H1 (cell line): ENCODE measurements at regions not wholly inside any gene's neighbourhood (a gene's known extent, or its start where the extent isn't known, plus 50 kb on each side); places are given as distances from the start of the nearest gene placed in this dataset.

ENCODE experiments used
- CTCF ChIA-PET: fragments of 300-600 bp; sonication (Branson Sonifier 250); formaldehyde crosslinking; loops from one replicate; lab custom pipeline; 2021; ENCODE audit not compliant: partially characterized antibody; lab: Charles Lee
- POLR2A ChIA-PET: fragments of 300-600 bp; sonication (Branson Sonifier 250); formaldehyde crosslinking; loops from one replicate; lab custom pipeline; 2021; ENCODE audit warnings: inconsistent platforms; ENCODE audit not compliant: partially characterized antibody; lab: Charles Lee
- DNase-seq, 2 experiments: peaks; one replicate each; pipeline versions ENCODE4 v3.0.0 to v3.0.0-alpha.2; 2010 to 2022; ENCODE audit warnings: low spot score in 2 of 2, low read depth in 1 of 2, mixed read lengths in 1 of 2
- FAIRE-seq: peaks from 2 replicates; lab custom pipeline; 2011; peaks lifted over from hg19 to GRCh38; lab: Jason Lieb, UNC
- H2AFZ ChIP-seq: 2 replicates; pipeline ENCODE4 v1.8.1; 2012; ENCODE audit warnings: low read length, inconsistent platforms
- H2AK5ac ChIP-seq: 2 replicates; pipeline ENCODE4 v1.6.1; 2013; ENCODE audit warnings: low read depth, low read length
- H2BK120ac ChIP-seq: replicated peaks from 2 replicates; pipeline ENCODE3; 2013; ENCODE audit warnings: low read depth, low read length, inconsistent platforms
- H2BK12ac ChIP-seq: 2 replicates; pipeline ENCODE4 v1.6.1; 2013; ENCODE audit warnings: low read depth, low read length
- H2BK15ac ChIP-seq: 2 replicates; pipeline ENCODE4 v1.6.1; 2013; ENCODE audit warnings: low read length
- H2BK20ac ChIP-seq: 2 replicates; pipeline ENCODE4 v1.6.1; 2013; ENCODE audit warnings: low read length
- H2BK5ac ChIP-seq: 2 replicates; pipeline ENCODE4 v1.6.1; 2013; ENCODE audit warnings: low read depth, low read length
- H3K14ac ChIP-seq: 2 replicates; pipeline ENCODE4 v1.6.1; 2013; ENCODE audit warnings: inconsistent platforms; ENCODE audit not compliant: insufficient read length
- H3K18ac ChIP-seq: 2 replicates; pipeline ENCODE4 v1.6.1; 2013; ENCODE audit warnings: low read length; ENCODE audit errors: extremely low read depth
- H3K23ac ChIP-seq: 2 replicates; pipeline ENCODE4 v1.6.1; 2013; ENCODE audit warnings: inconsistent platforms; ENCODE audit not compliant: insufficient read length
- H3K23me2 ChIP-seq: 2 replicates; pipeline ENCODE4 v1.6.1; 2013; ENCODE audit warnings: low read depth, low read length
- H3K27ac ChIP-seq: 2 replicates; pipeline ENCODE4 v1.6.1; 2011; ENCODE audit warnings: low read depth, low read length, inconsistent platforms
- H3K27me3 ChIP-seq, 4 experiments: replicated peaks in 1 of 4; 1 replicate in 1 of 4; 2 replicates in 3 of 4; pipeline versions ENCODE4 v1.6.1 to v1.8.1; 2011 to 2013; ENCODE audit warnings: low read length in 3 of 4, mild to moderate bottlenecking in 3 of 4, inconsistent platforms in 2 of 4, mixed read lengths in 2 of 4, moderate library complexity in 1 of 4; ENCODE audit not compliant: control insufficient read depth in 3 of 4, insufficient read depth in 3 of 4; ENCODE audit errors: extremely low read depth in 1 of 4
- H3K36me3 ChIP-seq, 4 experiments: 2 replicates each; pipeline versions ENCODE4 v1.6.1 to v1.8.1; 2011 to 2013; ENCODE audit warnings: mild to moderate bottlenecking in 4 of 4, low read length in 3 of 4, moderate library complexity in 2 of 4, control low read depth in 1 of 4, inconsistent platforms in 1 of 4; ENCODE audit not compliant: insufficient read depth in 4 of 4, control insufficient read depth in 2 of 4
- H3K4ac ChIP-seq: replicated peaks from 2 replicates; pipeline ENCODE3; 2013; ENCODE audit warnings: low read length, low read depth, mixed read lengths, inconsistent platforms; ENCODE audit not compliant: insufficient read length
- H3K4me1 ChIP-seq, 4 experiments: replicated peaks in 1 of 4; 1 replicate in 1 of 4; 2 replicates in 3 of 4; pipeline versions ENCODE4 v1.6.1 to v1.8.1; 2011 to 2013; ENCODE audit warnings: low read length in 3 of 4, inconsistent platforms in 2 of 4, mixed read lengths in 1 of 4; ENCODE audit not compliant: insufficient read depth in 4 of 4, control insufficient read depth in 3 of 4
- H3K4me2 ChIP-seq, 2 experiments: 2 replicates each; pipeline versions ENCODE4 v1.6.1 to v1.8.1; 2011 to 2013; ENCODE audit warnings: low read depth in 2 of 2, low read length in 2 of 2, control low read depth in 1 of 2, inconsistent platforms in 1 of 2, mild to moderate bottlenecking in 1 of 2; ENCODE audit not compliant: insufficient read depth in 1 of 2
- H3K4me3 ChIP-seq, 4 experiments: fragments of 200-600, 300-600 bp in 1 of 4; sonication (generic), shearing (Covaris generic), sonication (Bioruptor Twin) in 1 of 4; 2 replicates each; pipeline versions ENCODE4 v1.5.1 to v1.8.1; 2011 to 2016; ENCODE audit warnings: low read length in 4 of 4, low read depth in 3 of 4, control low read depth in 2 of 4, inconsistent platforms in 2 of 4, mild to moderate bottlenecking in 2 of 4, mixed read lengths in 1 of 4, moderate library complexity in 1 of 4; ENCODE audit not compliant: insufficient read depth in 2 of 4; ENCODE audit errors: extremely low read depth in 1 of 4
- H3K56ac ChIP-seq: replicated peaks from 2 replicates; pipeline ENCODE3; 2013; ENCODE audit warnings: low read depth, mild to moderate bottlenecking, mixed read lengths, low read length, inconsistent platforms; ENCODE audit not compliant: insufficient read length
- H3K79me1 ChIP-seq: 2 replicates; pipeline ENCODE4 v1.6.1; 2013; ENCODE audit warnings: low read depth, low read length, control low read depth
- H3K79me2 ChIP-seq, 2 experiments: 2 replicates each; pipeline versions ENCODE4 v1.6.1 to v1.8.1; 2012 to 2013; ENCODE audit warnings: low read length in 2 of 2, mild to moderate bottlenecking in 2 of 2, inconsistent platforms in 1 of 2; ENCODE audit not compliant: insufficient read depth in 2 of 2, control insufficient read depth in 1 of 2
- H3K9ac ChIP-seq, 4 experiments: replicated peaks in 1 of 4; 1 replicate in 1 of 4; 2 replicates in 3 of 4; pipeline versions ENCODE4 v1.6.1 to v1.8.1; 2011 to 2013; ENCODE audit warnings: low read depth in 3 of 4, low read length in 3 of 4, control low read depth in 2 of 4, mild to moderate bottlenecking in 2 of 4, moderate library complexity in 2 of 4, inconsistent platforms in 1 of 4; ENCODE audit errors: extremely low read depth in 1 of 4
- H3K9me3 ChIP-seq, 2 experiments: 2 replicates each; pipeline versions ENCODE4 v1.6.1 to v1.8.1; 2012 to 2013; ENCODE audit warnings: mild to moderate bottlenecking in 2 of 2, moderate library complexity in 2 of 2, control low read depth in 1 of 2, inconsistent platforms in 1 of 2, low read depth in 1 of 2, low read length in 1 of 2, mixed read lengths in 1 of 2; ENCODE audit not compliant: insufficient read depth in 2 of 2
- H4K20me1 ChIP-seq, 2 experiments: replicated peaks in 1 of 2; 2 replicates each; pipeline versions ENCODE3 to v1.8.1; 2011 to 2013; ENCODE audit warnings: inconsistent platforms in 2 of 2, low read length in 2 of 2, mild to moderate bottlenecking in 1 of 2; ENCODE audit not compliant: insufficient read depth in 2 of 2, control insufficient read depth in 1 of 2
- H4K5ac ChIP-seq: 2 replicates; pipeline ENCODE4 v1.6.1; 2013; ENCODE audit warnings: low read length, low read depth, mixed read lengths, inconsistent platforms; ENCODE audit not compliant: insufficient read length
- H4K8ac ChIP-seq: 2 replicates; pipeline ENCODE4 v1.8.0; 2013; ENCODE audit warnings: mild to moderate bottlenecking, moderate library complexity, low read length, inconsistent platforms; ENCODE audit not compliant: insufficient read depth; ENCODE audit errors: extremely low read depth
- H4K91ac ChIP-seq: replicated peaks from 2 replicates; pipeline ENCODE3; 2013; ENCODE audit warnings: low read length, mixed read lengths, inconsistent platforms; ENCODE audit not compliant: insufficient read length
- CTCF ChIP-seq, 3 experiments: IDR thresholded peaks; 1 replicate in 2 of 3; 2 replicates in 1 of 3; pipeline versions ENCODE4 v1.5.1 to v1.6.1; 2011; ENCODE audit warnings: low read length in 3 of 3, mild to moderate bottlenecking in 3 of 3, inconsistent platforms in 2 of 3, low read depth in 1 of 3, moderate library complexity in 1 of 3; ENCODE audit not compliant: insufficient read depth in 1 of 3; ENCODE audit errors: control extremely low read depth in 1 of 3
- KDM4A ChIP-seq: IDR thresholded peaks from one replicate; pipeline ENCODE4 v1.7.1; 2012; ENCODE audit warnings: low read depth, mild to moderate bottlenecking, moderate library complexity, low read length, inconsistent platforms; ENCODE audit not compliant: severe bottlenecking
- RAD21 ChIP-seq, 2 experiments: IDR thresholded peaks in 1 of 2; conservative IDR thresholded peaks in 1 of 2; 2 replicates each; pipeline ENCODE4 v1.6.1; 2011; ENCODE audit warnings: low read depth in 2 of 2, low read length in 2 of 2, improper control_type of control experiment in 1 of 2, inconsistent platforms in 1 of 2, mild to moderate bottlenecking in 1 of 2, moderate library complexity in 1 of 2
- WGBS, 2 experiments: shearing (Covaris generic) in 1 of 2; methylation state at CpG; one replicate each; pipeline versions ENCODE4 v1.1.6 to v1.1.7; 2013 to 2015; ENCODE audit warnings: low lambda C conversion rate in 2 of 2, mixed read lengths in 2 of 2, inconsistent platforms in 1 of 2, low coverage in 1 of 2, missing lambda C conversion rate in 1 of 2; ENCODE audit not compliant: insufficient replicate concordance in 2 of 2, insufficient coverage in 1 of 2, insufficient read length in 1 of 2; ENCODE audit errors: extremely low coverage in 1 of 2, missing lambda C conversion rate in 1 of 2; 5-methylcytosine and 5-hydroxymethylcytosine counted together

DNA sequence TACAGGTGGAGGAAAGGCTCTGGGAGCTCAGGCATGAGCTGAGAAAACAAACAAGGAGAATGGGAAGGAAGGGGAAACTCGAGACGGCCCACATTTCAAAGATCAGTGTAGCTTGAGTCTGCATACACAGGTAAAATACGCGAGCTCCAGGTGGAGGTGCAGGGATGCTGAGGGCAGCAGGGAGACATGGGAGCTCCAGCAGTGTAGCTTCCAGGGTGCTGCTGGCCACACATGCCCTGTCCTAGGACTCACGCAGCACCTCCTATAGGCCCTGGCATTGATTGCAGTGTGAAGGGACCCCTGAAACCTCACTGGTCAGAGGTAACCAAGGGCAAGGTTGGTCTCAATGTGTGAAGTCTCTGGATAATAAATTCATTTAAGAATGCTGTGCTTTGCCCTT, 362.8 kb upstream of the HS6ST1 start:
- Histone ChIP-seq H3K9me3 (no peaks in the 10 kb centered on the region; a peak in 1 of 4 replicates), H3K9ac (no peak overlapping the region), H2BK120ac (no peak overlapping the region), H3K14ac (no peak overlapping the region), H3K27ac (no peak overlapping the region), H3K23ac (no peak overlapping the region), H3K27me3 (no peaks in the 10 kb centered on the region), H2BK12ac (no peak overlapping the region), H2BK15ac (no peak overlapping the region), H2AK5ac (no peak overlapping the region), H4K5ac (no peak overlapping the region), H3K4me3 (no peak overlapping the region), H2BK20ac (peak overlapping the region; percentile 72; the same call in 1 of the 2 replicates), H3K23me2 (no peaks in the 10 kb centered on the region), H4K91ac (no peak overlapping the region), H3K79me2 (no peaks in the 10 kb centered on the region), H3K4ac (no peak overlapping the region), H3K18ac (no peak overlapping the region), H3K4me1 (peaks cover 0 to 7% (median 2%) of the 10 kb centered on the region in 4 experiments; a peak in 2 of 7 replicates), H4K8ac (no peak overlapping the region), H2AFZ (peak overlapping the region; percentile 78; the same call in 1 of the 2 replicates), H2BK5ac (no peak overlapping the region), H4K20me1 (no peaks in the 10 kb centered on the region), H3K4me2 (no peak overlapping the region), H3K36me3 (no peaks in the 10 kb centered on the region), H3K56ac (no peak overlapping the region), H3K79me1 (no peaks in the 10 kb centered on the region)
- ChIA-PET CTCF (interaction anchor here (0.6 to 1.5 kb wide), 16 partner anchors 11 to 356 kb away, joined by 3 to 8 read pairs (median 3); no protein-coding TSS in a partner anchor), POLR2A (no interaction called here)
- DNase-seq (no peak), FAIRE-seq (no peak)
- TF ChIP-seq RAD21 (IDR thresholded peaks at IDR 0.05 in 1 of 2, conservative IDR thresholded peaks at IDR 0.05 in 1 of 2; ENCODE audit: low read depth in 2 of 2, low read length in 2 of 2) (peak; percentile 24 to 56; a peak in 3 of 4 replicates), CTCF (IDR thresholded peaks at IDR 0.05; ENCODE audit: control extremely low read depth in 1 of 3, insufficient read depth in 1 of 3, low read depth in 1 of 3, low read length in 3 of 3) (peak; percentile 51 to 72 (median 65)), KDM4A (no peak)
- WGBS, 2 experiments: 71% methylated on average over 5 of the region's 5 CpGs; no CpG with 5 or more reads in 1 of the 2 experiments
